Neural cell (in vitro differentiated cells): ENCODE measurements at regions not wholly inside any gene's neighbourhood (a gene's known extent, or its start where the extent isn't known, plus 50 kb on each side); places are given as distances from the start of the nearest gene placed in this dataset.

Experiments used
- H2AFZ ChIP-seq: fragments of 200-600, 300-800 bp; sonication (generic), shearing (Covaris generic); 2 replicates; pipeline ENCODE4 v1.6.0; 2014; ENCODE audit warnings: low read depth, mild to moderate bottlenecking, antibody characterized with exemption, low read length, moderate library complexity
- H3F3A ChIP-seq: fragments of 200-600 bp; shearing (Covaris generic); 2 replicates; pipeline ENCODE4 v1.6.1; 2016; ENCODE audit warnings: mild to moderate bottlenecking, moderate library complexity, mixed read lengths, antibody characterized with exemption, low read length; ENCODE audit not compliant: insufficient read depth, poor library complexity, severe bottlenecking
- H3K27ac ChIP-seq: fragments of 200-600, 300-800 bp; sonication (generic), shearing (Covaris generic); 2 replicates; pipeline ENCODE4 v1.5.1; 2014; ENCODE audit warnings: mild to moderate bottlenecking, low read length, moderate library complexity
- H3K27me3 ChIP-seq: fragments of 300-800, 200-600 bp; sonication (generic), shearing (Covaris generic); 2 replicates; pipeline ENCODE4 v1.6.0; 2014; ENCODE audit warnings: mild to moderate bottlenecking, low read depth, low read length, moderate library complexity; ENCODE audit not compliant: insufficient read depth
- H3K36me3 ChIP-seq: fragments of 300-800, 200-600 bp; sonication (generic), shearing (Covaris generic); 2 replicates; pipeline ENCODE4 v1.5.1; 2014; ENCODE audit warnings: mild to moderate bottlenecking, antibody characterized with exemption, low read length, moderate library complexity; ENCODE audit not compliant: insufficient read depth
- H3K4me2 ChIP-seq: fragments of 300-800, 200-600 bp; sonication (generic), shearing (Covaris generic); 2 replicates; pipeline ENCODE4 v1.6.0; 2014; ENCODE audit warnings: mild to moderate bottlenecking, low read length
- H3K4me3 ChIP-seq: fragments of 300-800, 200-600 bp; sonication (generic), shearing (Covaris generic); 2 replicates; pipeline ENCODE4 v1.5.1; 2014; ENCODE audit warnings: mild to moderate bottlenecking, low read length, moderate library complexity
- H3K79me2 ChIP-seq: fragments of 200-600 bp; shearing (Covaris generic); replicated peaks from 2 replicates; pipeline ENCODE4 v1.6.0; 2014; ENCODE audit warnings: mild to moderate bottlenecking, low read length, moderate library complexity; ENCODE audit not compliant: insufficient read depth
- H3K9ac ChIP-seq: fragments of 300-800, 200-600 bp; sonication (generic), shearing (Covaris generic); 2 replicates; pipeline ENCODE4 v1.6.1; 2016; ENCODE audit warnings: mild to moderate bottlenecking, low read length, mixed read lengths
- H3K9me2 ChIP-seq: fragments of 200-600 bp; shearing (Covaris generic); 2 replicates; pipeline ENCODE4 v1.6.1; 2016; ENCODE audit warnings: mild to moderate bottlenecking, low read length, mixed read lengths; ENCODE audit not compliant: insufficient read depth
- H3K9me3 ChIP-seq: fragments of 200-600, 300-800 bp; sonication (generic), shearing (Covaris generic); 2 replicates; pipeline ENCODE4 v1.6.1; 2016; ENCODE audit warnings: mild to moderate bottlenecking, mixed run types, low read length, moderate library complexity, mixed read lengths
- H4K20me1 ChIP-seq: fragments of 200-600 bp; shearing (Covaris generic); 2 replicates; pipeline ENCODE4 v1.6.1; 2016; ENCODE audit warnings: mild to moderate bottlenecking, mixed run types; ENCODE audit not compliant: insufficient read depth
- CTCF ChIP-seq: fragments of 450-650 bp; IDR thresholded peaks from 2 replicates; pipeline ENCODE4 v1.5.1; 2014; ENCODE audit warnings: antibody characterized with exemption, mild to moderate bottlenecking, moderate library complexity; ENCODE audit not compliant: poor library complexity, severe bottlenecking
- EP300 ChIP-seq: fragments of 450-650 bp; conservative IDR thresholded peaks from 2 replicates; pipeline ENCODE4 v1.6.1; 2014; ENCODE audit warnings: antibody characterized with exemption, mild to moderate bottlenecking, moderate library complexity; ENCODE audit not compliant: poor library complexity, severe bottlenecking
- EZH2 ChIP-seq: fragments of 200-600, 300-800 bp; shearing (Covaris generic), sonication (generic); IDR thresholded peaks from 2 replicates; pipeline ENCODE4 v1.6.1; 2014; ENCODE audit warnings: antibody characterized with exemption, low read length, borderline replicate concordance, mild to moderate bottlenecking; ENCODE audit not compliant: insufficient read depth, poor library complexity, severe bottlenecking
- MXI1 ChIP-seq: fragments of 450-650 bp; conservative IDR thresholded peaks from 2 replicates; pipeline ENCODE4 v1.6.1; 2014; ENCODE audit warnings: antibody characterized with exemption, mild to moderate bottlenecking; ENCODE audit not compliant: poor library complexity, severe bottlenecking
- POLR2AphosphoS5 ChIP-seq: IDR thresholded peaks from 2 replicates; pipeline ENCODE4 v1.6.1; 2012
- RAD21 ChIP-seq: fragments of 450-650 bp; conservative IDR thresholded peaks from 2 replicates; pipeline ENCODE4 v1.6.1; 2014; ENCODE audit warnings: antibody characterized with exemption, mild to moderate bottlenecking, moderate library complexity
- REST ChIP-seq: IDR thresholded peaks from 2 replicates; pipeline ENCODE4 v1.6.1; 2012; ENCODE audit warnings: borderline replicate concordance
- SMC3 ChIP-seq: fragments of 450-650 bp; conservative IDR thresholded peaks from 2 replicates; pipeline ENCODE4 v1.6.1; 2014; ENCODE audit warnings: antibody characterized with exemption, mild to moderate bottlenecking, moderate library complexity; ENCODE audit not compliant: poor library complexity
- TAF1 ChIP-seq: IDR thresholded peaks from 2 replicates; pipeline ENCODE4 v1.6.1; 2012; ENCODE audit warnings: low read depth

GRCh38 chr6:81896525-81897503 lies 144.3 kb upstream of the TENT5A start:
- TF ChIP-seq EZH2 (no peak), EP300 (no peak), SMC3 (no peak), REST (no peak), TAF1 (no peak), MXI1 (no peak)
- H3K27me3 ChIP-seq: no peaks in the 10 kb centered on the region
- H3K4me3 ChIP-seq: no peak overlapping the region
- no peak overlapping the region for H3K27ac ChIP-seq
- H3K9me3 ChIP-seq: no peaks in the 10 kb centered on the region
- no peaks in the 10 kb centered on the region for H3K9me2 ChIP-seq
- H3K4me2 ChIP-seq: no peak overlapping the region
- no peaks in the 10 kb centered on the region for H3K79me2 ChIP-seq
- no peak overlapping the region for H2AFZ ChIP-seq
- H3K9ac ChIP-seq: no peak overlapping the region
- no peaks in the 10 kb centered on the region for H4K20me1 ChIP-seq
- no peaks in the 10 kb centered on the region for H3F3A ChIP-seq
- no peaks in the 10 kb centered on the region for H3K36me3 ChIP-seq

- no peaks in the 10 kb centered on the region for H3F3A ChIP-seq
- H3K9ac ChIP-seq: no peak overlapping the region
- H4K20me1 ChIP-seq: no peaks in the 10 kb centered on the region
- H3K4me2 ChIP-seq: no peak overlapping the region
- no peaks in the 10 kb centered on the region for H3K36me3 ChIP-seq
- H3K27me3 ChIP-seq: no peaks in the 10 kb centered on the region
- H3K27ac ChIP-seq: no peak overlapping the region
- H2AFZ ChIP-seq: no peak overlapping the region
- no peaks in the 10 kb centered on the region for H3K9me2 ChIP-seq
- no peaks in the 10 kb centered on the region for H3K79me2 ChIP-seq
- no peaks in the 10 kb centered on the region for H3K9me3 ChIP-seq
- no peak overlapping the region for H3K4me3 ChIP-seq
- TF ChIP-seq CTCF (no peak), POLR2AphosphoS5 (no peak), EZH2 (no peak), RAD21 (no peak), REST (no peak), SMC3 (no peak), MXI1 (no peak), EP300 (no peak), TAF1 (no peak)
Observed at GRCh38 chr6:81895511-81896185, 143.2 kb upstream of the TENT5A start.
